Loucy (cell line): ENCODE measurements at regions not wholly inside any gene's neighbourhood (a gene's known extent, or its start where the extent isn't known, plus 50 kb on each side); places are given as distances from the start of the nearest gene placed in this dataset.

Source experiments
- CTCF ChIP-seq: fragments of 200-600 bp; sonication (generic); conservative IDR thresholded peaks from 2 replicates; pipeline ENCODE4 v1.5.1; 2014; ENCODE audit warnings: mild to moderate bottlenecking, antibody characterized with exemption, low read length
- EZH2phosphoT487 ChIP-seq: fragments of 200-600 bp; IDR thresholded peaks from 2 replicates; pipeline ENCODE4 v1.6.1; 2018; ENCODE audit warnings: antibody characterized with exemption, mild to moderate bottlenecking, moderate library complexity, borderline replicate concordance

- no peak for TF ChIP-seq CTCF
- no peak for TF ChIP-seq EZH2phosphoT487
Observed at GRCh38 chr12:13436182-13436581, 239.7 kb downstream of the EMP1 start.
